HG03139 (cell line): ENCODE measurements at regions not wholly inside any gene's neighbourhood (a gene's known extent, or its start where the extent isn't known, plus 50 kb on each side); places are given as distances from the start of the nearest gene placed in this dataset.
"Not testable (repeated sequence)": the region's sequence is repeated elsewhere in the genome, so short reads cannot be mapped to it uniquely, and the experiment has no call there.

Experiments used
- ATAC-seq: cut with Tn5 transposase; IDR thresholded peaks from one replicate; pipeline ENCODE4 v1.9.1; 2021; ENCODE audit not compliant: unreplicated experiment

DNA sequence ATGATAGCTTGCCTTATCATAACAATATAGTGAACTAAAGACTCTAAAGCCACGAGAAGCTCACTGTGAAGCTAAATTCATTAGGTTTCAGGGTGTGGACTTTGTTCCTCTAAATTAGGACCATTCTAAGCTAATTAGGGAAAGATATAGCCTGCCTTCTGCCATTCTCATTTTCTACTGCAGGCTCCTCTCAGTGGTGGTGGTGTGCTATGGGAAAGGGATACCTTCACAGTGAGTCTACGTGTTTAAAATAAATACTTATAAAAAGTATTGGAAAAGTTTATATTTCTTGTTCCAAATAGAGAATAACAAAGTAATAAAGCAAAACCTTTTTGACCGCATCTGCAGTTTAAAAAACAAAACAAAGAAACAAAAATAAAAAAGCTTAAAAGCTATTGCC lies 327.7 kb downstream of the PAPSS1 start:
- no peak for ATAC-seq

- no peak for ATAC-seq
Observed at GRCh38 chr4:107391630-107392028, 328.4 kb downstream of the PAPSS1 start.

DNA sequence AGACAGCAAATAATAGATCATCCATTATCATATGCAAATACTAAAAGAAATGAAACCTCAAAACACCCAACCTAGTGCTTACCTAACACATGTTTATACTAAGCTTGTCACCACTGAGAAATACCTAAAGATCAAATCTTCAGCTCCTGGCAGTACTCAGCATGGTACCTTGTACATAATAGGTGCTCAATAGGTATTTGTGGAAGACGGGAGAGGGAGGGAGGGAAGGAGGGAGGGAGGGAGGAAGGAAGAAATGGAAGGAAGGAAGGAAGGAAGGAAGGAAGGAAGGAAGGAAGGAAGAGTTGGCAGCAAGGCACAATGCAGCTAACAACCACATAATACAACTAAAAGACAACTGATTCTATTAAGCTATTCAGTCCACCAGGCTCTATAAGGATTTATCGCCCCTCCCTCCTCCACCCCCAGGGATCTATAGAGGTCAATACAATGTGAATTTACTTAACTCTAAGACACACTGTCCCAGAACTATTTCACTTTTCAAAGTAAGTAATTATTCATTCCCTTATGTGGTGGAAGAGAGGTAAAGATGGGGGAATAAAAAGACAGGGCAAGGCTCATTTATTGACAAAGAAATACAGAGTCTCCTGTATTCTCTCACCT lies 328.9 kb downstream of the PAPSS1 start:
- ATAC-seq, result no peak

DNA sequence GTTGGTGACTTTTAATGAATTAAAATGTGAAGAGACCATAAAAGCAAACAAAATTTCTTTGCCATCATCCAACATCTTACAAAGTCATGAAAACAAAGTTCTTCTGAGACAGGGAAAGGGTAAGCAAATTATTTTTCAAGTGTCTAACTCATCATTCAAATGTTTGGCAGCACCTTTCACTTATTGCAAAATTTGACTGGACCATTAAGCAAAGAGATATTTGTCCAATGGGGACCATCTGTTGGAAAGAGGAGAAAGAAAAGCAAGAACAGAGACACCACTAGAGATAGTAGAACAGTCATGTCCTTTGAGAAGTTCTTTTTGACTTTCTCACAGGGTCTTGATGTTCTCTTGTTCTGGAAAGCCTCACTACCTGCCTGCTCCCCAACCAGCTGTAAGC lies 330.1 kb downstream of the PAPSS1 start:
- ATAC-seq, result no peak

DNA sequence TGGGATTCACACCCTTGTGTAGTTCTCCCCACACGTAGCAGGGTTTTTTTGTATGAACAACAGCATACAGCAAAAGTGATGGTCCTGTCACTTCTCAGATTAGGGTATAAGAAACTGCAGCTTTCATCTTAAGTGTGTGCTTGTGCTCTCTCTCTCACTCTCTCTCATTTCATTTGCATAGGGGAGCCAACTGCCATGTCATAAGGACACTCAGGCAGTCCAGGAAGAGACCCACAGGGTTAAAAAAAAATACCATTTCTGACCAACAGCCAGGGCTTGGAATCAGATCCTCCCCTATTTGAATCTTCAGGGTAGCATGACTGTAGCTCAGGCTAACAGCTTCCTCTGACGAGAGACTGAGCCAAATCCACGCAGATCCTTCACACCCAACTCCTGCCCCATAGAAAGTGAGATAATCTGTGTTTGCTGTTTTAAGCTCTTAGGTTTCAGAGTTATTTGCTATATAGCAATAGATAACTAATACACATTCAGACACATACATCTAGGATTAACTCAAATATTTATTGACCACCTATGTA lies 331.2 kb downstream of the PAPSS1 start:
- no peak for ATAC-seq

GRCh38 chr4:107380836-107381438 lies 339.1 kb downstream of the PAPSS1 start:
- no peak for ATAC-seq

DNA sequence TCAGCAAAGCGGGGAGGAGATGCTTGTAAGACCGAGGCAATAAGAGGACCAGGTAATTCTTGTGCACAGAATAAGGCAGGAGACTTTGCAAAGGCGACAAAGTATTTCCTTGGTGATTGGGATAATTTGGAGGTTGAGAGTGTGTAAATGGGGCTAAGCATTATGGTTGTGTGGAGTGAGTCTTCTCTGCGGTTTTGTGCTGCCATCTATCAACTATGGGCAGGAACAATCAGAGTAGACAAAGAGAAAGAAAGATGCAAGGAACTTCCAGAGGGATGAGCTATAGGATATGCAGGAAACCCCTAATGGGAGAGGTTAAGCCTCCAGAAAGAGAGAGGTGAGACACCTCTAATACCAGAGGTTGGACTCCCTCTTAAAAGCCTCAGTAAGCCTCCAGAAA lies 339.8 kb downstream of the PAPSS1 start:
- no peak for ATAC-seq

GRCh38 chr4:107379054-107379869 lies 340.8 kb downstream of the PAPSS1 start:
- no peak for ATAC-seq

DNA sequence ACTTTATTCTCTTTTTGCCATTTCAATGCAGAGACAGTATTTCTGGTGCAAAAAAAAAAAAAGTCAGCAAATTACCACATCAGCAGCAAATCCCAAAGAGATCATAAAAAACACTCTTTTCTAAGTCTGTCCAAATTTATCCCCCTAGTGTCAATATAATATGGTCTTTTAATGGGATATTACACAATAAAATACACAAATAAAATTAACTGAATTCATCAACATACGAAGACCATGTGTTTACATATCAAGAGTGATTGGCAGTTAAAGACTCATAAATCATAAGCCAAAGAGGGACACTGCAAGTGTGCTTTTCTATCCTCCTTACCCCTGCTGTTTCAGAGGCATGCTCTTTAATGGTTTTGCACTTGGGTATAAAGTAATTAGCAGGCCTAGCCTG lies 340.2 kb upstream of the DKK2 start:
- no peak for ATAC-seq

- ATAC-seq, result no peak
Observed at GRCh38 chr4:107366900-107367299, 330.8 kb upstream of the DKK2 start.

- no peak for ATAC-seq
Observed at GRCh38 chr4:107366016-107366735, 330.1 kb upstream of the DKK2 start.

- ATAC-seq, result no peak
Observed at GRCh38 chr4:107363125-107363524, 327.0 kb upstream of the DKK2 start.

- ATAC-seq, result no peak
Observed at GRCh38 chr4:107359208-107359607, 323.1 kb upstream of the DKK2 start.

- ATAC-seq, result not testable (repeated sequence)
Observed at GRCh38 chr4:107354304-107354703, 318.2 kb upstream of the DKK2 start.

DNA sequence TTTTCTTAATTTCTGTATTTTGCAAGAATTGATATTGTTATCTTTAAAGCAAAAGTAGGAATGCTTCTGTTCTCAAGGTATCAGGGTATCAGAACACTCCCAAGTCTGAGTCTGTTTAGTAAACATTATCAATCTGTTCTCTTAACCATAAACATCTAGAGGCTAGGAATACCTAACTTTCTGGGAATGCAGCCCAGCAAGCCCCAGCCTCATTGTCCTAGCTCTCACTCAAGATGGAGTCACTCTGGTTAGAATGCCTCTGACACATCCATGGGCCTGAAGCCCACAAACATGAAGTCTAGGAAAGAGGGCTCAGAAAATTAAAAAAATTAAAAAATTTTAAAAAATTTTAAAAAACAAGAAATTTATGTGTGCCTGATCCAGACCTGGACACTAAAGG lies 315.1 kb upstream of the DKK2 start:
- no peak for ATAC-seq

- ATAC-seq, result no peak
Observed at GRCh38 chr4:107349732-107350131, 313.6 kb upstream of the DKK2 start.

- ATAC-seq, result no peak
Observed at GRCh38 chr4:107349266-107349665, 313.2 kb upstream of the DKK2 start.

DNA sequence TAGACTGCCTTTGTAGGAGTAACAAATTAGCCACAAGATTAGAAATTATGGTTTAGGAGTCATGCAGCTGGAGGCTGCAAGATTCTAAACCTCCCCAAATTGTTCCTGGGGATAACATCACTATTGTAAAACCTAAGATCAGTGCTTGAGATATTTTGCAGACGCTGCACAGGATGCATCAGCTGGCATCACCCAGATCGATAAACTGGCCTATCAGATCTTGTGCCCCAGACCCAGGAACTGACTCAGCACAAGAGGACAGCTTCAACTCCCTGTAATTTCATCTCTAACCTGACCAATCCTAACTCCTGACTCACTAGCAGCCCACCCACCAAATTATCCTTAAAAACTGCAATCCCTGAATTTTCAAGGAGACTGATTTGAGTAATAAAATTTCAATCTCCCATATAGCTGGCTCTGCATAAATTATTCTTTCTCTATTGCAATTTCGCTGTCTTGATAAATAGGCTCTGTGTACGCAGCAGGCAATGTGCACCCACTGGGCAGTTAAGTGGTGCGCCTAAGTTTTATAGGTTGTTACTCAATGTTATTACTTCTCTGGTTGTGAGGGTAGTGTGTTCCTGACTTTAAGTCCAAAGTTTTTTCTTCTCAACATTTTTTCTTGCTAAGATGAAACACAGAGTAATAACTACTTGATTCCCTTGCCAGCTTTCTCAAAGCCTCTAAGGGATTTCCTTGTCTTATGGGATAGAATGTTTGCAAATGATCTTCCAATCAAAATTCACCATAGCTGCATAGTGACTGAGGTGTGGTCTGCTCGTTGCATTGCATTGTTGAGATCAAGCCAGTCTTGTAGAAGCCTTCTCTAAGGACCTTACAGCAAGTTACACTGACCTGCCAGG lies 312.3 kb upstream of the DKK2 start:
- ATAC-seq, result no peak

DNA sequence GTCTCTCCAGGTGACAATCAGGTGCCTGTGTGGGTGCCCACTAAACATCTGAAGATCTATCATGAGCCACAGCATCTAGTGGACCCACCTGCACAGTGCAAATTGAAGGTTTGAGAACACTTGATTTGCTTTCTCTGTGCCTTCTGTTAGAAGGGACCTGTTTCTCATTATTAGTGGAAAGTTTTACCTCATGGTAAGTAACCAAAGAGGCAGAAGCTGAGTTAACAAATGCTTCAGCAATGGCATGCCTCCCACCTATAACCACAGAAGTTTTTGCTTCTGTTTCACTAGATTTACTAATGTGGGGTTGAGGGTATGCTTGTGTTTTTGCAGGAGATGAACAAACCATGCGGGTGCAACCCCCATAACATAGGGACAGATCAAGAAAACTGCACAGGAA lies 297.4 kb upstream of the DKK2 start:
- ATAC-seq, result no peak

DNA sequence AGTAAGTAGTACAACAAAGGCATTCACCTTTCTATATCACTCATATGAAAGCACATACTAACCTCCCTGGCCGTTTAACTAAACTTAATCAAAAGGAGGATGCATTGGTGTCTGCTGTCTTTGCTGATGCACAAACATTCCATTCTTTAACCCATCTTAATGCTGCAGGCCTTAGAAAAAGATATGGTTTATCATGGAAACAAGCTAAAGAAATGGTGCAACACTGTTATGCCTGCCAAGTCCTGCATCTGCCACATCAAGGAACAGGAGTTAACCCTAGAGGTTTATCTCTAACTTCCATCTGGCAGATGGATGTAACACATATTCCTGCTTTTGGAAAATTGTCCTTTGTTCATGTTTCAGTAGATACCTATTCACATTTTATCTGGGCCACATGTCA lies 296.5 kb upstream of the DKK2 start:
- not testable (repeated sequence) for ATAC-seq
